WTC11 (cell line): ENCODE measurements at regions not wholly inside any gene's neighbourhood (a gene's known extent, or its start where the extent isn't known, plus 50 kb on each side); places are given as distances from the start of the nearest gene placed in this dataset.

Experiments
- ATAC-seq: fragments of 200-7000 bp; cut with Tn5 transposase; 2 replicates; pipeline ENCODE4 v1.10.0; 2021; ENCODE audit warnings: mild to moderate bottlenecking, moderate library complexity
- CTCF ChIA-PET: fragments of 300-600 bp; sonication (Branson Sonifier 250); formaldehyde crosslinking; loops from one replicate; lab custom pipeline; 2021; ENCODE audit warnings: antibody characterized with exemption; lab: Charles Lee
- POLR2A ChIA-PET: fragments of 350-600 bp; sonication (Branson Sonifier 250); formaldehyde crosslinking; loops from one replicate; lab custom pipeline; 2021; ENCODE audit warnings: antibody characterized with exemption; lab: Charles Lee
- DNase-seq: peaks from one replicate; pipeline ENCODE4 v3.0.0; 2021; ENCODE audit warnings: low spot score
- H3K27ac Mint-ChIP-seq: 2 replicates; pipeline ENCODE4 v1.8.0; 2021; ENCODE audit warnings: mixed read lengths
- H3K27me3 Mint-ChIP-seq: 2 replicates; pipeline ENCODE4 v1.8.0; 2021; ENCODE audit warnings: low read depth, mild to moderate bottlenecking, moderate library complexity, mixed read lengths
- H3K36me3 Mint-ChIP-seq: 2 replicates; pipeline ENCODE4 v1.8.0; 2021; ENCODE audit warnings: mixed read lengths
- H3K4me1 Mint-ChIP-seq: 2 replicates; pipeline ENCODE4 v1.8.0; 2022; ENCODE audit warnings: mixed read lengths
- H3K4me3 Mint-ChIP-seq: 2 replicates; pipeline ENCODE4 v1.8.0; 2021; ENCODE audit warnings: mild to moderate bottlenecking, moderate library complexity, mixed read lengths
- H3K9me3 Mint-ChIP-seq: 2 replicates; pipeline ENCODE4 v1.8.0; 2021; ENCODE audit warnings: mixed read lengths
- ATF2 ChIP-seq: sonication (generic); formaldehyde crosslinking; IDR thresholded peaks from 2 replicates; pipeline ENCODE4 v1.8.1; 2022; ENCODE audit warnings: low read depth, missing genetic modification reagents, borderline replicate concordance
- CREM ChIP-seq: sonication (generic); formaldehyde crosslinking; IDR thresholded peaks from 2 replicates; pipeline ENCODE4 v1.8.1; 2022; ENCODE audit warnings: mild to moderate bottlenecking, missing genetic modification reagents, moderate library complexity
- E2F4 ChIP-seq: sonication (generic); formaldehyde crosslinking; IDR thresholded peaks from 2 replicates; pipeline ENCODE4 v1.8.1; 2022; ENCODE audit warnings: low read depth, mild to moderate bottlenecking, moderate library complexity, missing genetic modification reagents, borderline replicate concordance
- EMX1 ChIP-seq: fragments of 250-450 bp; sonication (Bioruptor Pico); IDR thresholded peaks from 2 replicates; pipeline ENCODE4 v1.8.0; 2021; ENCODE audit warnings: mild to moderate bottlenecking
- FOXJ3 ChIP-seq: sonication (generic); formaldehyde crosslinking; IDR thresholded peaks from 2 replicates; pipeline ENCODE4 v1.9.0; 2021; ENCODE audit warnings: missing genetic modification reagents, mild to moderate bottlenecking, borderline replicate concordance
- HMGXB4 ChIP-seq: sonication (generic); formaldehyde crosslinking; IDR thresholded peaks from 2 replicates; pipeline ENCODE4 v1.8.1; 2023; ENCODE audit warnings: mild to moderate bottlenecking, moderate library complexity, missing genetic modification reagents
- KAT7 ChIP-seq: sonication (generic); formaldehyde crosslinking; IDR thresholded peaks from 2 replicates; pipeline ENCODE4 v1.8.1; 2023; ENCODE audit warnings: missing genetic modification reagents, mild to moderate bottlenecking, borderline replicate concordance
- PRRX2 ChIP-seq: fragments of 250-450 bp; sonication (Bioruptor Pico); IDR thresholded peaks from 2 replicates; pipeline ENCODE4 v1.8.0; 2021; ENCODE audit warnings: mild to moderate bottlenecking
- RELA ChIP-seq: sonication (generic); formaldehyde crosslinking; IDR thresholded peaks from 2 replicates; pipeline ENCODE4 v1.8.1; 2022; ENCODE audit warnings: missing genetic modification reagents, mild to moderate bottlenecking, borderline replicate concordance
- RORB ChIP-seq: fragments of 250-450 bp; sonication (Bioruptor Pico); IDR thresholded peaks from 2 replicates; pipeline ENCODE4 v1.9.0; 2021; ENCODE audit warnings: mild to moderate bottlenecking
- SOX15 ChIP-seq: fragments of 250-450 bp; sonication (Bioruptor Pico); IDR thresholded peaks from 2 replicates; pipeline ENCODE4 v1.9.0; 2021; ENCODE audit warnings: mild to moderate bottlenecking
- SP1 ChIP-seq: sonication (generic); formaldehyde crosslinking; conservative IDR thresholded peaks from 2 replicates; pipeline ENCODE4 v1.8.1; 2022; ENCODE audit warnings: missing genetic modification reagents
- TEAD1 ChIP-seq: sonication (generic); formaldehyde crosslinking; IDR thresholded peaks from 2 replicates; pipeline ENCODE4 v1.8.0; 2022; ENCODE audit warnings: mild to moderate bottlenecking, missing genetic modification reagents
- TP53 ChIP-seq: sonication (generic); formaldehyde crosslinking; IDR thresholded peaks from 2 replicates; pipeline ENCODE4 v1.8.1; 2023; ENCODE audit warnings: mild to moderate bottlenecking, missing genetic modification reagents
- USF1 ChIP-seq: sonication (generic); formaldehyde crosslinking; IDR thresholded peaks from 2 replicates; pipeline ENCODE4 v1.8.0; 2022; ENCODE audit warnings: mild to moderate bottlenecking, missing genetic modification reagents
- ZNF121 ChIP-seq: sonication (generic); formaldehyde crosslinking; IDR thresholded peaks from 2 replicates; pipeline ENCODE4 v1.8.0; 2023; ENCODE audit warnings: missing genetic modification reagents
- ZNF263 ChIP-seq: sonication (generic); formaldehyde crosslinking; IDR thresholded peaks from 2 replicates; pipeline ENCODE4 v1.8.1; 2022; ENCODE audit warnings: low read depth, mild to moderate bottlenecking, moderate library complexity, missing genetic modification reagents
- ZNF317 ChIP-seq: sonication (generic); formaldehyde crosslinking; IDR thresholded peaks from 2 replicates; pipeline ENCODE4 v1.8.1; 2023; ENCODE audit warnings: low read depth, mild to moderate bottlenecking, moderate library complexity, missing genetic modification reagents, borderline replicate concordance
- ZNF396 ChIP-seq: fragments of 250-450 bp; sonication (Bioruptor Pico); IDR thresholded peaks from 2 replicates; pipeline ENCODE4 v1.8.0; 2021; ENCODE audit warnings: mild to moderate bottlenecking, moderate library complexity, borderline replicate concordance
- ZNF425 ChIP-seq: fragments of 250-450 bp; sonication (Bioruptor Pico); conservative IDR thresholded peaks from 2 replicates; pipeline ENCODE4 v1.9.0; 2021; ENCODE audit warnings: mild to moderate bottlenecking
- TF ChIP-seq, protein P1 (sequence below): sonication (generic); formaldehyde crosslinking; conservative IDR thresholded peaks from 2 replicates; pipeline ENCODE4 v1.8.1; 2023; ENCODE audit warnings: mild to moderate bottlenecking, low read depth, missing genetic modification reagents, moderate library complexity
- TF ChIP-seq, protein P2 (sequence below): sonication (generic); formaldehyde crosslinking; IDR thresholded peaks from 2 replicates; pipeline ENCODE4 v1.8.1; 2022; ENCODE audit warnings: mild to moderate bottlenecking, missing genetic modification reagents, moderate library complexity, borderline replicate concordance

- no peak for TF ChIP-seq ATF2
- no peak for TF ChIP-seq KAT7 (CRISPR knock-in tag)
- no peak for TF ChIP-seq PRRX2 (CRISPR knock-in tag)
- TF ChIP-seq E2F4 = no peak
- no peak for TF ChIP-seq EMX1 (CRISPR knock-in tag)
- TF ChIP-seq HMGXB4 (CRISPR knock-in tag) = no peak
- TF ChIP-seq FOXJ3 (CRISPR knock-in tag) = no peak
- TF ChIP-seq ZNF317 (CRISPR knock-in tag) = no peak
- TF ChIP-seq ZNF263 (CRISPR knock-in tag) = no peak
- TF ChIP-seq SOX15 (CRISPR knock-in tag) = no peak
Measured at GRCh38 chr5:174324680-174325079, 279.2 kb downstream of the NSG2 start (continued).

GRCh38 chr5:174325431-174325830 is 279.9 kb downstream of the NSG2 start:
- peaks cover 32% of the 10 kb centered on the region for H3K4me1 Mint-ChIP-seq
- H3K36me3 Mint-ChIP-seq = no peaks in the 10 kb centered on the region
- ATAC-seq = no peak
- no peak overlapping the region for H3K27ac Mint-ChIP-seq
- ChIA-PET CTCF (no interaction called here), POLR2A (no interaction called here)
- no peak for DNase-seq
- no peaks in the 10 kb centered on the region for H3K9me3 Mint-ChIP-seq
- no peak overlapping the region for H3K4me3 Mint-ChIP-seq
- TF ChIP-seq RELA (no peak), RORB (CRISPR knock-in tag) (no peak), CREM (CRISPR knock-in tag) (no peak), SP1 (CRISPR knock-in tag) (no peak), ZNF396 (CRISPR knock-in tag) (no peak)
- H3K27me3 Mint-ChIP-seq = peaks cover 6% of the 10 kb centered on the region

GRCh38 chr5:174325961-174326360 is 280.5 kb downstream of the NSG2 start:
- Mint-ChIP-seq H3K27me3 (peaks cover 6% of the 10 kb centered on the region), H3K27ac (no peak overlapping the region), H3K36me3 (no peaks in the 10 kb centered on the region), H3K4me1 (peaks cover 32% of the 10 kb centered on the region), H3K4me3 (no peak overlapping the region), H3K9me3 (no peaks in the 10 kb centered on the region)
- ATAC-seq (no peak), DNase-seq (no peak)
- POLR2A ChIA-PET = no interaction called here
- CTCF ChIA-PET = interaction anchor here (1.2 to 3.8 kb wide), 3 partner anchors 15 to 399 kb away, joined by 3 to 16 read pairs (median 11); partner anchors contain the start of gene MSX2
- TF ChIP-seq TP53 (no peak), ZNF121 (CRISPR knock-in tag) (no peak), USF1 (CRISPR knock-in tag) (no peak), TEAD1 (CRISPR knock-in tag) (no peak), ZNF425 (CRISPR knock-in tag) (no peak)
- TF ChIP-seq, protein P1, sequence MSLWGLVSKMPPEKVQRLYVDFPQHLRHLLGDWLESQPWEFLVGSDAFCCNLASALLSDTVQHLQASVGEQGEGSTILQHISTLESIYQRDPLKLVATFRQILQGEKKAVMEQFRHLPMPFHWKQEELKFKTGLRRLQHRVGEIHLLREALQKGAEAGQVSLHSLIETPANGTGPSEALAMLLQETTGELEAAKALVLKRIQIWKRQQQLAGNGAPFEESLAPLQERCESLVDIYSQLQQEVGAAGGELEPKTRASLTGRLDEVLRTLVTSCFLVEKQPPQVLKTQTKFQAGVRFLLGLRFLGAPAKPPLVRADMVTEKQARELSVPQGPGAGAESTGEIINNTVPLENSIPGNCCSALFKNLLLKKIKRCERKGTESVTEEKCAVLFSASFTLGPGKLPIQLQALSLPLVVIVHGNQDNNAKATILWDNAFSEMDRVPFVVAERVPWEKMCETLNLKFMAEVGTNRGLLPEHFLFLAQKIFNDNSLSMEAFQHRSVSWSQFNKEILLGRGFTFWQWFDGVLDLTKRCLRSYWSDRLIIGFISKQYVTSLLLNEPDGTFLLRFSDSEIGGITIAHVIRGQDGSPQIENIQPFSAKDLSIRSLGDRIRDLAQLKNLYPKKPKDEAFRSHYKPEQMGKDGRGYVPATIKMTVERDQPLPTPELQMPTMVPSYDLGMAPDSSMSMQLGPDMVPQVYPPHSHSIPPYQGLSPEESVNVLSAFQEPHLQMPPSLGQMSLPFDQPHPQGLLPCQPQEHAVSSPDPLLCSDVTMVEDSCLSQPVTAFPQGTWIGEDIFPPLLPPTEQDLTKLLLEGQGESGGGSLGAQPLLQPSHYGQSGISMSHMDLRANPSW (CRISPR knock-in tag) = no peak
- TF ChIP-seq, protein P2, sequence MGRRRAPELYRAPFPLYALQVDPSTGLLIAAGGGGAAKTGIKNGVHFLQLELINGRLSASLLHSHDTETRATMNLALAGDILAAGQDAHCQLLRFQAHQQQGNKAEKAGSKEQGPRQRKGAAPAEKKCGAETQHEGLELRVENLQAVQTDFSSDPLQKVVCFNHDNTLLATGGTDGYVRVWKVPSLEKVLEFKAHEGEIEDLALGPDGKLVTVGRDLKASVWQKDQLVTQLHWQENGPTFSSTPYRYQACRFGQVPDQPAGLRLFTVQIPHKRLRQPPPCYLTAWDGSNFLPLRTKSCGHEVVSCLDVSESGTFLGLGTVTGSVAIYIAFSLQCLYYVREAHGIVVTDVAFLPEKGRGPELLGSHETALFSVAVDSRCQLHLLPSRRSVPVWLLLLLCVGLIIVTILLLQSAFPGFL (CRISPR knock-in tag) = no peak
